ENCODE measurements at regions not wholly inside any gene's neighbourhood (a gene's known extent, or its start where the extent isn't known, plus 50 kb on each side); places are given as distances from the start of the nearest gene placed in this dataset.

DNA sequence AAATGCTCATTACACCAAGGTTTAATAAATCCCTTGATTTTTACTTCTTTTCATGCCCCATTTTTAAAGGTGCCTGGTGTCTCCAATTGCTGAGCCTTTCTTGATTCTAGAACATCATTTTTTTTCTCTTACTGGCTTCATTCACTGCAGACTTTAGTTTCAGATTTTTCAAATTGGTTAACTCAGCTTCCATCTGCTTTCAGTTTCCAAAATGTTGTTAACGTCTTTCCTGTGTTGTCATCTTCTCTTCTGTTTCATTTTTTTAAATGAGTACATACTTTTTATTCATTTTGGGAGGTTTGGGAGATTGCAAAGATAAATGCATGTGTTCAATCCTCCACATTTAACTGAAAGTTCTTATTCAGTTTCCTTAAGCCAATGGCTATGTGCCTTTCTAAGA lies 126.4 kb upstream of the CCNG1 start:
- TF ChIP-seq, protein P1, sequence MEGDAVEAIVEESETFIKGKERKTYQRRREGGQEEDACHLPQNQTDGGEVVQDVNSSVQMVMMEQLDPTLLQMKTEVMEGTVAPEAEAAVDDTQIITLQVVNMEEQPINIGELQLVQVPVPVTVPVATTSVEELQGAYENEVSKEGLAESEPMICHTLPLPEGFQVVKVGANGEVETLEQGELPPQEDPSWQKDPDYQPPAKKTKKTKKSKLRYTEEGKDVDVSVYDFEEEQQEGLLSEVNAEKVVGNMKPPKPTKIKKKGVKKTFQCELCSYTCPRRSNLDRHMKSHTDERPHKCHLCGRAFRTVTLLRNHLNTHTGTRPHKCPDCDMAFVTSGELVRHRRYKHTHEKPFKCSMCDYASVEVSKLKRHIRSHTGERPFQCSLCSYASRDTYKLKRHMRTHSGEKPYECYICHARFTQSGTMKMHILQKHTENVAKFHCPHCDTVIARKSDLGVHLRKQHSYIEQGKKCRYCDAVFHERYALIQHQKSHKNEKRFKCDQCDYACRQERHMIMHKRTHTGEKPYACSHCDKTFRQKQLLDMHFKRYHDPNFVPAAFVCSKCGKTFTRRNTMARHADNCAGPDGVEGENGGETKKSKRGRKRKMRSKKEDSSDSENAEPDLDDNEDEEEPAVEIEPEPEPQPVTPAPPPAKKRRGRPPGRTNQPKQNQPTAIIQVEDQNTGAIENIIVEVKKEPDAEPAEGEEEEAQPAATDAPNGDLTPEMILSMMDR (IDR thresholded peaks at IDR 0.05): no peak
- TF ChIP-seq POLR2AphosphoS5 (IDR thresholded peaks at IDR 0.05; ENCODE audit: low read depth, low read length): no peak
- TF ChIP-seq SIN3A (IDR thresholded peaks at IDR 0.05; ENCODE audit: borderline replicate concordance, insufficient read depth, low read depth, low read length): no peak
- TF ChIP-seq, protein P2, sequence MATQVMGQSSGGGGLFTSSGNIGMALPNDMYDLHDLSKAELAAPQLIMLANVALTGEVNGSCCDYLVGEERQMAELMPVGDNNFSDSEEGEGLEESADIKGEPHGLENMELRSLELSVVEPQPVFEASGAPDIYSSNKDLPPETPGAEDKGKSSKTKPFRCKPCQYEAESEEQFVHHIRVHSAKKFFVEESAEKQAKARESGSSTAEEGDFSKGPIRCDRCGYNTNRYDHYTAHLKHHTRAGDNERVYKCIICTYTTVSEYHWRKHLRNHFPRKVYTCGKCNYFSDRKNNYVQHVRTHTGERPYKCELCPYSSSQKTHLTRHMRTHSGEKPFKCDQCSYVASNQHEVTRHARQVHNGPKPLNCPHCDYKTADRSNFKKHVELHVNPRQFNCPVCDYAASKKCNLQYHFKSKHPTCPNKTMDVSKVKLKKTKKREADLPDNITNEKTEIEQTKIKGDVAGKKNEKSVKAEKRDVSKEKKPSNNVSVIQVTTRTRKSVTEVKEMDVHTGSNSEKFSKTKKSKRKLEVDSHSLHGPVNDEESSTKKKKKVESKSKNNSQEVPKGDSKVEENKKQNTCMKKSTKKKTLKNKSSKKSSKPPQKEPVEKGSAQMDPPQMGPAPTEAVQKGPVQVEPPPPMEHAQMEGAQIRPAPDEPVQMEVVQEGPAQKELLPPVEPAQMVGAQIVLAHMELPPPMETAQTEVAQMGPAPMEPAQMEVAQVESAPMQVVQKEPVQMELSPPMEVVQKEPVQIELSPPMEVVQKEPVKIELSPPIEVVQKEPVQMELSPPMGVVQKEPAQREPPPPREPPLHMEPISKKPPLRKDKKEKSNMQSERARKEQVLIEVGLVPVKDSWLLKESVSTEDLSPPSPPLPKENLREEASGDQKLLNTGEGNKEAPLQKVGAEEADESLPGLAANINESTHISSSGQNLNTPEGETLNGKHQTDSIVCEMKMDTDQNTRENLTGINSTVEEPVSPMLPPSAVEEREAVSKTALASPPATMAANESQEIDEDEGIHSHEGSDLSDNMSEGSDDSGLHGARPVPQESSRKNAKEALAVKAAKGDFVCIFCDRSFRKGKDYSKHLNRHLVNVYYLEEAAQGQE (IDR thresholded peaks at IDR 0.05; ENCODE audit: insufficient read depth in 1 of 2, low read depth in 2 of 2, low read length in 1 of 2): no peak
- TF ChIP-seq TCF7L2 (IDR thresholded peaks at IDR 0.05; ENCODE audit: low read depth, low read length): no peak

Data from Panc1 (cell line).